NB4 (cell line): ENCODE measurements at regions not wholly inside any gene's neighbourhood (a gene's known extent, or its start where the extent isn't known, plus 50 kb on each side); places are given as distances from the start of the nearest gene placed in this dataset.

Experiments used
- DNase-seq: peaks from one replicate; pipeline ENCODE4 v3.0.0; 2010; ENCODE audit warnings: low read depth
- H3K4me3 ChIP-seq: one replicate; pipeline ENCODE4 v1.5.1; 2011; ENCODE audit warnings: mild to moderate bottlenecking, low read depth, low read length, moderate library complexity
- CTCF ChIP-seq: IDR thresholded peaks from one replicate; pipeline ENCODE4 v1.5.1; 2012; ENCODE audit warnings: low read depth, low read length
- MAX ChIP-seq: IDR thresholded peaks from 2 replicates; pipeline ENCODE4 v1.6.1; 2011; ENCODE audit warnings: low read depth, low read length
- MYC ChIP-seq: IDR thresholded peaks from 2 replicates; pipeline ENCODE4 v1.6.1; 2011; ENCODE audit warnings: low read depth, low read length
- POLR2A ChIP-seq: IDR thresholded peaks from 2 replicates; pipeline ENCODE4 v1.6.1; 2011; ENCODE audit warnings: mild to moderate bottlenecking; ENCODE audit not compliant: insufficient read length; ENCODE audit errors: extremely low read depth

GRCh38 chr4:44098973-44099372, 349.6 kb downstream of the KCTD8 start:
- TF ChIP-seq MAX, result no peak
- TF ChIP-seq MYC, result no peak
- no peak overlapping the region for H3K4me3 ChIP-seq
- no peak for DNase-seq

GRCh38 chr4:44100456-44100855, 348.2 kb downstream of the KCTD8 start:
- DNase-seq, result no peak
- no peak for TF ChIP-seq MAX
- TF ChIP-seq CTCF, result no peak
- no peak for TF ChIP-seq POLR2A
- TF ChIP-seq MYC, result no peak
- H3K4me3 ChIP-seq, result no peak overlapping the region

GRCh38 chr4:44118971-44119680, 329.5 kb downstream of the KCTD8 start:
- no peak for TF ChIP-seq MYC
- TF ChIP-seq MAX, result no peak
- TF ChIP-seq POLR2A, result no peak
- TF ChIP-seq CTCF, result no peak
- DNase-seq, result no peak
- no peak overlapping the region for H3K4me3 ChIP-seq

GRCh38 chr4:44120646-44121045, 328.0 kb downstream of the KCTD8 start:
- no peak for DNase-seq
- H3K4me3 ChIP-seq, result no peak overlapping the region
- TF ChIP-seq MYC, result no peak
- no peak for TF ChIP-seq CTCF

GRCh38 chr4:44121210-44121609, 327.4 kb downstream of the KCTD8 start:
- H3K4me3 ChIP-seq, result no peak overlapping the region
- TF ChIP-seq MAX, result no peak
- no peak for DNase-seq
